Keratinocyte (primary cell): ENCODE measurements at regions not wholly inside any gene's neighbourhood (a gene's known extent, or its start where the extent isn't known, plus 50 kb on each side); places are given as distances from the start of the nearest gene placed in this dataset.

Experiments used
- CTCF ChIP-seq, 3 experiments: IDR thresholded peaks in 1 of 3; conservative IDR thresholded peaks in 1 of 3; optimal IDR thresholded peaks in 1 of 3; 2 replicates in 2 of 3; 3 replicates in 1 of 3; pipeline versions ENCODE3 to v1.5.1; 2011; ENCODE audit warnings: low read length in 3 of 3, mild to moderate bottlenecking in 3 of 3, moderate library complexity in 2 of 3, control low read depth in 1 of 3, inconsistent platforms in 1 of 3; ENCODE audit not compliant: insufficient read depth in 2 of 3; ENCODE audit errors: extremely low read depth in 1 of 3
- EZH2 ChIP-seq: IDR thresholded peaks from one replicate; pipeline ENCODE4 v1.6.1; 2012; ENCODE audit warnings: inconsistent platforms, mild to moderate bottlenecking, low read length, moderate library complexity

GRCh38 chr2:5454051-5454390 lies 238.2 kb upstream of the SOX11 start:
- TF ChIP-seq EZH2 (no peak), CTCF (optimal IDR thresholded peaks at IDR 0.05 in 1 of 3, IDR thresholded peaks at IDR 0.05 in 1 of 3, conservative IDR thresholded peaks at IDR 0.05 in 1 of 3; ENCODE audit: extremely low read depth in 1 of 3, insufficient read depth in 2 of 3, low read length in 3 of 3) (no peak)
